HG03039 (cell line): ENCODE measurements at regions not wholly inside any gene's neighbourhood (a gene's known extent, or its start where the extent isn't known, plus 50 kb on each side); places are given as distances from the start of the nearest gene placed in this dataset.
"Not testable (repeated sequence)": the region's sequence is repeated elsewhere in the genome, so short reads cannot be mapped to it uniquely, and the experiment has no call there.

Source experiments
- ATAC-seq: cut with Tn5 transposase; IDR thresholded peaks from one replicate; pipeline ENCODE4 v1.9.1; 2021; ENCODE audit warnings: mild to moderate bottlenecking, moderate library complexity; ENCODE audit not compliant: unreplicated experiment

- no peak for ATAC-seq
These were observed 162.5 kb downstream of the SOX3 start for GRCh38 chrX:140342410-140342809.

GRCh38 chrX:140337263-140337662 lies 167.6 kb downstream of the SOX3 start:
- ATAC-seq: no peak

- no peak for ATAC-seq
These were observed 186.6 kb downstream of the SOX3 start for GRCh38 chrX:140318296-140318695.

GRCh38 chrX:140317462-140317861 lies 187.4 kb downstream of the SOX3 start:
- no peak for ATAC-seq

DNA sequence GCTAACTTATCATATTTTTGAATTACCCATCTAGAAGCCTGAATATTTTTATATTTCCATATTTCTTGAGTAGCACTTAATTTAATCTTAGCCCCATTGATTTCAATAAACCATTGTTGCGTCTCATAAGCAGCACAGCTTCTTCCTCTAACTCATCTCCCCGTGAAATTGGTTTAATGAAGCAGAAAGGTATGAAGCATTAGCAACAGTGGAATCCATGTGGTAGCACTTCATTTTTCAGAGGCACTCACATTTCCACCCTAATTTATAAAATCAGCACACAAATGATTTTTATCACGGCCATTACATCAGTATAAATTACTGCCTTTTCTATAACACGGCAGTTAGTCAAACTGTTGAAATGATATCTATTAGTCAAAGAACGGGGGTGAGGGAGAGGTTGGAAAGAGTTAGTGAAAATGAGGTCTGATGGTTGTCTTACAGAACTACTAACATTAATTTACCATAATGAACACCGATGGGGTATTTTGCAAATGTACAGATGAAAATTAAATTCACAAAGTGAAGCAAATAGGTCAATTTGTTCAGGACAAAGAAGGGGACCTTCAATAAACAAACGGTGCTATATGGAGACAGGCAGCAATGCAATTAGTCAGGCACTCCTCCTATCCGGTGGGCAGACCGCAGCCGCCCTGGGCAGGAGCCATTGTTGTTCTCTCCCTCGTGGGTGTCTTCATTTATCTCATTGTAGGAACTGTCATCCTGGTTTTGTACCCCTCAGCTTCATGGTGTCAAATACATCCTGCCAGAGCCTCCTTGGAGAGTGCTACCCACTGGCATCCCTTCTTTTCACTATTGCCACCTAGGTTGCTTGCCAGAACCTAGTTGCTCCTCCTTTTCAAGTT lies 205.7 kb downstream of the SOX3 start:
- no peak for ATAC-seq

DNA sequence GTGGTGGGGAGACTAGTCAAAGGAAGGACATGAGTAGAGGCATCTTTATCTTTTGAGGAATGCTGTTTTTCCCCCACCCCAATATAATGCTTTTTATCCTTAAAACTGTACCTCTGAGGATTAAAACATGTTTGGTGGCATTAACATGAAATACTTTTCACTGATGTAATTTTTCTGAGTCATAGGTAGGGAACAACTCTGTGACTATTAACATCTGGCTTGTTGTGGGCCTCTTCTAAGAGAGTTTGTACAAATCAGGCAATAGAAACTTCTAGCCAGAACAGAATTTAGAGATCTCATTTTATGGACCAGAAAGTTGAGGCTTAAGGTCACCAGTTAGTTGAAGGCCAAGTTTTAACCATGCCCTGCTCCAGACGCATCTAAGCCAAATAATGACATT lies 207.6 kb downstream of the SOX3 start:
- no peak for ATAC-seq

GRCh38 chrX:140292961-140293360 lies 211.9 kb downstream of the SOX3 start:
- ATAC-seq: no peak

DNA sequence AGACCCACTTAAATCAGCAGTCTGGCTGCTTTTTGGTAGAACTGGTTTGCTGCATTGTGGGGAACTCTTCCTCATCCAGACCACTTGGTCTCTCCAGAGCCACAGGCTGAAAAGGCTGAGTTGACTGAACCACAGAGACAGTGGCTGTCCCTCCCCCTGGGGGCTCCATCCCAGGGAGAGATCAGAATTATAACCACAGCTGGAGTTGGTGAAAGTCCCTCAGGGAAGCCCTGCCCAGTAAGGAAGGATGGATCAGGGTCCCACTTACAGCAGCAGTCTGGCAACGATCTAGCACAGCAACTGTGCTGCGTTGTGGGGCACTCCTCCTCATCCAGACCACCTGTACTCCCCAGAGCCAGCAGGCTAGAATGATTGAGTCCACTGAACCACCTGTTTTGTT lies 212.7 kb downstream of the SOX3 start:
- ATAC-seq: no peak

GRCh38 chrX:140274811-140275525 lies 229.9 kb downstream of the SOX3 start:
- ATAC-seq: no peak

DNA sequence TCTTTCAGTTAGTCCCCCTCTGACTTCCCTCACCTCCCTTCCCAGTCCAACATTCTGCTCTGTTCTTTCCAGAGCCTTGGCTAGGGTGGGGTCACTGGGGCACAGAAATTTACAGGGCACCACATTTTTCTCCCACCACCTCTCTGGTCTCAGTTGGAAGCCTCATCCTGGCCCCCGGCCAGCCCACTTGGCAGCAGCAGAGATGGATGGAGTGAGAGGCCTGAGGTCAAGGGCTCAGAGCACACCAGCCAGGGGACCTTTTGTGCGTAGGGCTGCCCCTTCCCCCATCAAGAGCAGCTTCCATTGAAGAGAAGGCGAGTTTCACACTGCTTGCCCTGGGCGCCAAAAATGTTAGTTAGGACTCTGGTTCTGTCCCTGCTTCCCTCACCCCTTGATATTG lies 230.9 kb downstream of the SOX3 start:
- no peak for ATAC-seq

- ATAC-seq: no peak
These were observed 254.5 kb downstream of the SOX3 start for GRCh38 chrX:140250391-140250790.

GRCh38 chrX:140249088-140249487 lies 255.8 kb downstream of the SOX3 start:
- ATAC-seq: no peak

- no peak for ATAC-seq
These were observed 263.9 kb upstream of the CXorf66 start for GRCh38 chrX:140229191-140229590.

DNA sequence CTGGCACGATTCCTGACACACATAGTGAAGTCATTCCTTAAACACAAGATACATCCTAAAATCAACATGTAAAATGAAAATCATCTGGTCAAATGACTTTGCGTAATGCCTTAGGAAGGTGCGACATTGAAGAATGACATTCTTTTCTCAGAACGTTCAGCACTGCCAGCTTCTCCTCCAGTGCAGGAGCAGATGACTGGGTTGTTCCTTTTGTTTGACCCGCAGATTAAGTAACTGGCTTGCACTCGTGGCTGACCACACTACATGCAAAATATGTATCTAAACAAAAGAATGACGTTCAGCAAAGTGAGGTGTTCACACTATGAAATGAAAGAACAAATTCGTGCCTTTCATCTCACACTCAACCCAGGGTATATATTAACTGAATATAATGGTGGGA lies 260.7 kb upstream of the CXorf66 start:
- ATAC-seq: not testable (repeated sequence)

- ATAC-seq: not testable (repeated sequence)
These were observed 250.6 kb upstream of the CXorf66 start for GRCh38 chrX:140215894-140216293.

- not testable (repeated sequence) for ATAC-seq
These were observed 249.2 kb upstream of the CXorf66 start for GRCh38 chrX:140214518-140214917.

DNA sequence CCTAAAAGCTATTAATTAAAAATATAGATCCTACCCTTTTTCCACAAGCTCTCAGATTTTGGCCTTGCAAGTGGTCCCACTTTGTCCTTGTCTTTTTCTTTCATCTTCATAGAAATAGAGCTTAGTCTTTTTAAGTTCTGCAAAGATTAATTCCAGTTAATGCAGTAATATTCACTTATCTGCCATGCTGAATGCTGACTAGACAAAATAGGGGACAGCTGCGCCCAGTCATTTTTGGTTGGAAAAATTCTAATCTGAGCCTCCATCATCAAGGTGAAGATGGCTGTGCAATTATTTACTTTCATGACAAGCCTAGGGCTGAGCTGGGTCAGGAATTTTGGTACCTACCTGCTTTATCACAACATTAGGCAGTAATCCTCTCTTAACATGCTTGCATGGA lies 241.3 kb upstream of the CXorf66 start:
- ATAC-seq: no peak

- no peak for ATAC-seq
These were observed 225.3 kb upstream of the CXorf66 start for GRCh38 chrX:140190441-140191108.

GRCh38 chrX:140180585-140180984 lies 215.3 kb upstream of the CXorf66 start:
- no peak for ATAC-seq

- ATAC-seq: no peak
These were observed 212.5 kb upstream of the CXorf66 start for GRCh38 chrX:140177821-140178220.

DNA sequence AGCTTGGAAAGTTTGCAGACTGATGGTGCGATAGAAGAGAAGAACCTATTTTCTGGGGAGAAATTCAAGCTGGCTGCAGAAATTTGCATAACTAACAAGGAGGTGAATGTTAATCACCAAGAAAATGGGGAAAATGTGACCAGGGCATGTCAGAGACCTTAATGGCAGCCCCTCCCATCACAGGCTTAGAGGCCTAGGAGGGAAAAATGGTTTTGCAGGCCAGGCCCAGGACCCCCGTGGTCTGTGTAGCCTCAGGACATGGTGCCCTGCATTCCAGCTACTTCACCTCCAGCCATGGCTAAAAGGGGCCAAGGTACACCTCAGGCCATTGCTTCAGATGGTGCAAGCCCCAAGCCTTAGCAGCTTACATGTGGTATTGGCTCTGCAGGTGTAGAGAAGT lies 207.1 kb upstream of the CXorf66 start:
- no peak for ATAC-seq

GRCh38 chrX:140167551-140167950 lies 202.2 kb upstream of the CXorf66 start:
- no peak for ATAC-seq
